HFFc6 (cell line): ENCODE measurements at regions not wholly inside any gene's neighbourhood (a gene's known extent, or its start where the extent isn't known, plus 50 kb on each side); places are given as distances from the start of the nearest gene placed in this dataset.

Experiments used
- DNase-seq: peaks from one replicate; pipeline ENCODE4 v3.0.0-alpha.2; 2018
- H3K27ac Mint-ChIP-seq: 2 replicates; pipeline ENCODE4 v1.8.0; 2020; ENCODE audit warnings: mild to moderate bottlenecking, mixed read lengths
- H3K27me3 Mint-ChIP-seq: 2 replicates; pipeline ENCODE4 v1.8.0; 2021; ENCODE audit warnings: mild to moderate bottlenecking, moderate library complexity, mixed read lengths; ENCODE audit not compliant: insufficient read depth
- H3K36me3 Mint-ChIP-seq: 2 replicates; pipeline ENCODE4 v1.8.0; 2021; ENCODE audit warnings: low read depth, mixed read lengths
- H3K4me1 Mint-ChIP-seq: 2 replicates; pipeline ENCODE4 v1.8.0; 2020; ENCODE audit warnings: low read depth, mixed read lengths
- H3K4me3 Mint-ChIP-seq: 2 replicates; pipeline ENCODE4 v1.8.0; 2020; ENCODE audit warnings: mild to moderate bottlenecking, moderate library complexity, mixed read lengths
- H3K9me3 Mint-ChIP-seq: 2 replicates; pipeline ENCODE4 v1.8.0; 2020; ENCODE audit warnings: mild to moderate bottlenecking, mixed read lengths
- TF ChIP-seq, protein P1 (sequence below): fragments of 200-600 bp; sonication (generic); IDR thresholded peaks from 2 replicates; pipeline ENCODE4 v1.5.0; 2021; ENCODE audit warnings: antibody characterized with exemption, mild to moderate bottlenecking

DNA sequence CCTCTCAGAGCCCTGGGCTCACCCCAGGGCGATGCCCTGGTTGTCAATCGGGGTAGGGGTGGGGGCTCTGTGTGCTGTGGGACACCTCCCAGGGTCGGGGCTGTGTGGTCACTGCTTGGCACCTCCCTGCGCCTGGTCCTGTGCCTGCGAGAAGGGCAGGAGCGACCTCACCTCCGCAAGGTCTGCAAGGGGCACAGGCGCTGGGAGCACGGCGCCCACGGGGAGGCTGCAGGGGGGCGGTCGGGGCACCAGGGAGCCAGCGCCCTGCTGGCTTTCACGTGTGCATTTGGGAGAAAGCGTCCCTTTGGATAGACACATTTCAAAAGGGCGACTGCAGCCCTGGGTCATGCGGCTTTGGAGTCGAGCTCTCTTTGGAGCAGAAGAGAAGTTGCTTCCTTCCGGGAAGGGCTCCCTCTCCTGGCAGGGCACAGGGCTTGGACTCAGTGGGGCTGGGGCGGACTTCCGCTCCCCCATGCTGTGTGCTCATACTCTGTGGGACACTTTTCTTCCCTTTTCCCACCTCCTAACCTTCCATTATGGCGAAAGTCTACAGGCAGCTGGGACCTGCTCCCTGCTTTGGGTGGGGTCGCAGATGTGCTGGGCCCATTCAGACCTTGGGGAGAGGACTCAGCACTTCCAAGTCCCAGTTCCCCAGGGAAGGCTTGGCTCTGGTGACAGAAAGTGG lies 52.9 kb upstream of the SLC28A3 start:
- Mint-ChIP-seq H3K27ac (no peak overlapping the region), H3K4me3 (no peak overlapping the region), H3K36me3 (no peaks in the 10 kb centered on the region), H3K4me1 (peaks cover 24% of the 10 kb centered on the region), H3K27me3 (peaks cover 3% of the 10 kb centered on the region; the same call in 1 of the 2 replicates), H3K9me3 (no peaks in the 10 kb centered on the region)
- TF ChIP-seq, protein P1, sequence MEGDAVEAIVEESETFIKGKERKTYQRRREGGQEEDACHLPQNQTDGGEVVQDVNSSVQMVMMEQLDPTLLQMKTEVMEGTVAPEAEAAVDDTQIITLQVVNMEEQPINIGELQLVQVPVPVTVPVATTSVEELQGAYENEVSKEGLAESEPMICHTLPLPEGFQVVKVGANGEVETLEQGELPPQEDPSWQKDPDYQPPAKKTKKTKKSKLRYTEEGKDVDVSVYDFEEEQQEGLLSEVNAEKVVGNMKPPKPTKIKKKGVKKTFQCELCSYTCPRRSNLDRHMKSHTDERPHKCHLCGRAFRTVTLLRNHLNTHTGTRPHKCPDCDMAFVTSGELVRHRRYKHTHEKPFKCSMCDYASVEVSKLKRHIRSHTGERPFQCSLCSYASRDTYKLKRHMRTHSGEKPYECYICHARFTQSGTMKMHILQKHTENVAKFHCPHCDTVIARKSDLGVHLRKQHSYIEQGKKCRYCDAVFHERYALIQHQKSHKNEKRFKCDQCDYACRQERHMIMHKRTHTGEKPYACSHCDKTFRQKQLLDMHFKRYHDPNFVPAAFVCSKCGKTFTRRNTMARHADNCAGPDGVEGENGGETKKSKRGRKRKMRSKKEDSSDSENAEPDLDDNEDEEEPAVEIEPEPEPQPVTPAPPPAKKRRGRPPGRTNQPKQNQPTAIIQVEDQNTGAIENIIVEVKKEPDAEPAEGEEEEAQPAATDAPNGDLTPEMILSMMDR, result no peak
- no peak for DNase-seq

DNA sequence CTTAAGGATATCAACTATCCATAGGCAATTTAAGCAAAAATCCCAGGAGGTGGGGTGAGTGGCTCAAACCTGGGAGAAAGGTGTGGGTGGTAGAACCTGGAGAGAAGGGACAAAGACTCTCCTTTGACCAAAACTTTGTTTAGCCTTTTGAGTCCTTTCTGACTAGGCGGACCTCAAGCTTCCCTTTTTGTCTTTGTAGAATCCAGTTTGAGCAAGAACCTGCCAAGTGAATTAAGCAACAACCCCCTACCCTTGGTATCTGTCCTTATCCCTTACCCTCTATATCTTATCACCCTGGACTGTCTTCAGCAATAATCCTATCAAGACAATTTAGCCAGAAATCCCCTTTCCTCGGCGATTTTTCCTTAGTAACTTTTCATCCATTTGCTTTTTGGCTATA lies 53.5 kb upstream of the SLC28A3 start:
- Mint-ChIP-seq H3K27ac (no peak overlapping the region), H3K9me3 (no peaks in the 10 kb centered on the region), H3K27me3 (peaks cover 3% of the 10 kb centered on the region; the same call in 1 of the 2 replicates), H3K4me1 (peaks cover 25% of the 10 kb centered on the region), H3K36me3 (no peaks in the 10 kb centered on the region), H3K4me3 (no peak overlapping the region)
- DNase-seq, result no peak
- TF ChIP-seq, protein P1, result no peak

GRCh38 chr9:84397151-84397728 lies 56.7 kb upstream of the SLC28A3 start:
- Mint-ChIP-seq H3K27ac (peak overlapping the region; percentile 24; the same call in 1 of the 2 replicates), H3K9me3 (peaks cover 4% of the 10 kb centered on the region; the same call in 1 of the 2 replicates), H3K4me3 (peak overlapping the region; percentile 45), H3K4me1 (peaks cover 14% of the 10 kb centered on the region), H3K36me3 (peaks cover 4% of the 10 kb centered on the region; the same call in 1 of the 2 replicates), H3K27me3 (0 out of 2 replicates have a peak, but pooled peaks cover 2% of the 10 kb centered on the region)
- TF ChIP-seq, protein P1, result peak; percentile 98
- DNase-seq, result peak; percentile 62

GRCh38 chr9:84397822-84398221 lies 57.3 kb upstream of the SLC28A3 start:
- H3K27me3 Mint-ChIP-seq, result 0 out of 2 replicates have a peak, but pooled peaks cover 2% of the 10 kb centered on the region
- peak overlapping the region; percentile 45 for H3K27ac Mint-ChIP-seq
- peaks cover 14% of the 10 kb centered on the region for H3K4me1 Mint-ChIP-seq
- TF ChIP-seq, protein P1, result no peak
- peaks cover 4% of the 10 kb centered on the region; the same call in 1 of the 2 replicates for H3K36me3 Mint-ChIP-seq
- DNase-seq, result peak; percentile 65
- peaks cover 4% of the 10 kb centered on the region; the same call in 1 of the 2 replicates for H3K9me3 Mint-ChIP-seq
- no peak overlapping the region for H3K4me3 Mint-ChIP-seq

DNA sequence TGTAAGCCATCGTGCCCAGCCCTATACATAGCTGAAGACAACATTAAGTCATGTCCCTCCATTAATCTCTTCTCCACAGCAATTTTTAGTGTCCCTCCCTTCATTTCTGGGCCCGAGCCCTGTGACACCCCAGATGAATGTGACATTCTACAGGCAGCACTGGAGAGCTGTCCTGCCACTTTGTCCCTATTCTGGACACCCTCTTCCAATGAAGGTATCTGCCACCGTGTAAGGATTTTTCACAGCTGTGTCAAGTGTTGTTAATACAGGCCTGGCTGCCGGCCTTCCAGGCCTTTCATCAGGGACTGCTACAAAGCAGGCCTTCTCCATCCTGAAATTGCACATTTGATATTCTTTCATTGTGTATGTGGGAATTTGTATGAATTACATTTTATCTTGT lies 62.0 kb upstream of the SLC28A3 start:
- Mint-ChIP-seq H3K4me3 (no peak overlapping the region), H3K4me1 (peaks cover 10% of the 10 kb centered on the region)

More for the DNA sequence above, 62.0 kb upstream of the SLC28A3 start:
- peaks cover 10% of the 10 kb centered on the region for H3K9me3 Mint-ChIP-seq
- peaks cover 1% of the 10 kb centered on the region; the same call in 1 of the 2 replicates for H3K27me3 Mint-ChIP-seq
- TF ChIP-seq, protein P1, result no peak
- peaks cover 4% of the 10 kb centered on the region; the same call in 1 of the 2 replicates for H3K36me3 Mint-ChIP-seq
- no peak for DNase-seq
- H3K27ac Mint-ChIP-seq, result no peak overlapping the region
